ENCODE measurements at regions not wholly inside any gene's neighbourhood (a gene's known extent, or its start where the extent isn't known, plus 50 kb on each side); places are given as distances from the start of the nearest gene placed in this dataset.

DNA sequence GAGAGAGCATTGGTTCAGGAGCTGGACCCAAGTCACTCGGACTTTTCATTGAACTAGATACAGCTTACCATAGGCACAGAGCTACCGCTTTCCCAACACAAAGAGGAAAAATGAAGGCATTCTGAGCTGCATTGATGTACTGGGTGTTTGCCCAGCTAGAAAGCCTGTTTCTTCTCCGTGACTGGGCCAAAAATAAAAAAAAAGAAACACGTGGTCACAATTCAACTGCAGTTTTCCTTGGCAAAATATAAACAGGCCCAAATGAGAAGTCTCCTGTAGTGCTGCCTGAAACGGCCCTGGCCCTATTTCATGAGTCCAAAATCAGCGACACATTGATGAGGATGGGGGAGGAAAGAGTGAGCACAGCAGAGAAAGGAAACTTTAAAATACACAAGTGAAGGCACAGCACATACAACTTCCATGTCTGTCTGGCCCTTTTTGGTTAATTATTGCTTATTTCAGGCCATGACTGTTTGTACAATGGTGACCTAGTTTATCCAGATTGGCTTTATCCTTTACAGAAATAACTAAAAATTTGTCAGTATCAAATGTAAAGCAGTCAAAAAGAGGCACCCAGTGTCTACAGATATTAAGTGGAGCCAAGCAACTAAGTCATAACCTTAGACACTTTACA, 179.7 kb downstream of the ICOS start:
- TF ChIP-seq YY1 (IDR thresholded peaks at IDR 0.05; ENCODE audit: insufficient read depth, insufficient read length): no peak
- TF ChIP-seq ZNF274 (IDR thresholded peaks at IDR 0.05; ENCODE audit: low read depth, low read length): no peak

Data from NT2/D1 (cell line).